Upper lobe of right lung (tissue), 1 donor: ENCODE measurements at regions not wholly inside any gene's neighbourhood (a gene's known extent, or its start where the extent isn't known, plus 50 kb on each side); places are given as distances from the start of the nearest gene placed in this dataset.
"Not testable (repeated sequence)": the region's sequence is repeated elsewhere in the genome, so short reads cannot be mapped to it uniquely, and the experiment has no call there.

Experiments
- ATAC-seq: fragments of 200-7000 bp; cut with Tn5 transposase; one replicate; pipeline ENCODE4 v1.9.1; 2020; ENCODE audit warnings: mild to moderate bottlenecking, moderate library complexity
- DNase-seq: peaks from one replicate; pipeline ENCODE4 v3.0.0-alpha.2; 2020
- H3K27ac ChIP-seq: fragments of 200-600 bp; one replicate; pipeline ENCODE4 v1.8.0; 2022
- H3K27me3 ChIP-seq: fragments of 200-600 bp; one replicate; pipeline ENCODE4 v1.8.0; 2022; ENCODE audit warnings: mild to moderate bottlenecking
- H3K36me3 ChIP-seq: fragments of 200-600 bp; one replicate; pipeline ENCODE4 v1.8.0; 2022
- H3K4me1 ChIP-seq: fragments of 200-600 bp; one replicate; pipeline ENCODE4 v1.8.0; 2022
- H3K4me3 ChIP-seq: fragments of 200-600 bp; one replicate; pipeline ENCODE4 v1.8.0; 2022; ENCODE audit warnings: mild to moderate bottlenecking
- H3K9me3 ChIP-seq: fragments of 200-600 bp; one replicate; pipeline ENCODE4 v1.8.0; 2022
- intact Hi-C: fragments of 100-400 bp; cut with DNase I; formaldehyde crosslinking; loops from one replicate; pipeline ENCODE4 v1.11.0; 2022
- TF ChIP-seq, protein P1 (sequence below): fragments of 200-600 bp; IDR thresholded peaks from one replicate; pipeline ENCODE4 v1.8.0; 2022; ENCODE audit warnings: antibody characterized with exemption
- donor health status: DM: no; HTN: yes; CAD: no; lungs with severe emphysema.

DNA sequence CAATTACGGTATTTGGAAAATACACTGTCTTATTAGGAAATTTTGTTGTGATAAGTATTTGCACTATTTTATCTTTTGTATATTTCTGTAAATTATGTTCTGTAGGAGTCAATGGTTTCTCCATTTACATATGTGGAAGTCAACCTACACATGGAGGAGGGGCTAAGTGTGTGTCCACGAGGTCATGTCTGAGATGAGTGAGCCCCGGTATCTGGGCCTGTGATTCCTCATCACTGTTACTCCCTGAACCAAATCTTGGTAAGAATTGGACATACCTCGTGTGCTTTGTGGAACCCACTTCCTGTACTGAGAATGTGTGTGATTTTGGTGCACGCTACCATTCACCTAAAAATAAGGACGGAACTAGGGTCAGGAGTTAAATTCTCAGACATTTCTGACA, 1105.5 kb downstream of the TMEM121 start:
- Histone ChIP-seq H3K4me3 (no peak overlapping the region), H3K36me3 (no peaks in the 10 kb centered on the region), H3K27me3 (no peaks in the 10 kb centered on the region), H3K4me1 (no peaks in the 10 kb centered on the region), H3K27ac (no peak overlapping the region), H3K9me3 (no peaks in the 10 kb centered on the region)
- TF ChIP-seq, protein P1, sequence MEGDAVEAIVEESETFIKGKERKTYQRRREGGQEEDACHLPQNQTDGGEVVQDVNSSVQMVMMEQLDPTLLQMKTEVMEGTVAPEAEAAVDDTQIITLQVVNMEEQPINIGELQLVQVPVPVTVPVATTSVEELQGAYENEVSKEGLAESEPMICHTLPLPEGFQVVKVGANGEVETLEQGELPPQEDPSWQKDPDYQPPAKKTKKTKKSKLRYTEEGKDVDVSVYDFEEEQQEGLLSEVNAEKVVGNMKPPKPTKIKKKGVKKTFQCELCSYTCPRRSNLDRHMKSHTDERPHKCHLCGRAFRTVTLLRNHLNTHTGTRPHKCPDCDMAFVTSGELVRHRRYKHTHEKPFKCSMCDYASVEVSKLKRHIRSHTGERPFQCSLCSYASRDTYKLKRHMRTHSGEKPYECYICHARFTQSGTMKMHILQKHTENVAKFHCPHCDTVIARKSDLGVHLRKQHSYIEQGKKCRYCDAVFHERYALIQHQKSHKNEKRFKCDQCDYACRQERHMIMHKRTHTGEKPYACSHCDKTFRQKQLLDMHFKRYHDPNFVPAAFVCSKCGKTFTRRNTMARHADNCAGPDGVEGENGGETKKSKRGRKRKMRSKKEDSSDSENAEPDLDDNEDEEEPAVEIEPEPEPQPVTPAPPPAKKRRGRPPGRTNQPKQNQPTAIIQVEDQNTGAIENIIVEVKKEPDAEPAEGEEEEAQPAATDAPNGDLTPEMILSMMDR = no peak
- DNase-seq (no peak), ATAC-seq (no peak)
- intact Hi-C loops = no loop called here

DNA sequence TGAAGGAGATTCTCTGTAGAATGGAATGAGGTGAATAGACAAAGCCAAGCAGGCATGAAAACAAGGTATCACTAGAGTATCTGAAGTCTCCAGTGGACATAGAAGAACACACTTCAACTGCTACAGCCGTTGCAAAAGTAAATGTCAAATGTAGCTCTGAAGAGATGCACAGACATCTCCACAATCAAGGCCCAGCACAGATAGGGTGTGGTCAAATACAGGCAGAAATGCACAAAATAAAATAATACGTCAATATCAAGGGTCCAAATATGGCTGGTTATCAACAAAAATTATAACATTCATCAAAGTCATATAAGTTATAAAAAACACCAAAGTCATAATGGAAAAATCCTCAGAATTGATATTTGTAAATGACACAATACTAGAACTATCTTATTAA, 1107.3 kb downstream of the TMEM121 start:
- no peak overlapping the region for H3K27ac ChIP-seq
- TF ChIP-seq, protein P1 = no peak
- no peaks in the 10 kb centered on the region for H3K4me1 ChIP-seq
- no peak overlapping the region for H3K4me3 ChIP-seq
- intact Hi-C loops = no loop called here
- no peaks in the 10 kb centered on the region for H3K36me3 ChIP-seq
- ATAC-seq (no peak), DNase-seq (no peak)
- H3K27me3 ChIP-seq = no peaks in the 10 kb centered on the region
- no peaks in the 10 kb centered on the region for H3K9me3 ChIP-seq

DNA sequence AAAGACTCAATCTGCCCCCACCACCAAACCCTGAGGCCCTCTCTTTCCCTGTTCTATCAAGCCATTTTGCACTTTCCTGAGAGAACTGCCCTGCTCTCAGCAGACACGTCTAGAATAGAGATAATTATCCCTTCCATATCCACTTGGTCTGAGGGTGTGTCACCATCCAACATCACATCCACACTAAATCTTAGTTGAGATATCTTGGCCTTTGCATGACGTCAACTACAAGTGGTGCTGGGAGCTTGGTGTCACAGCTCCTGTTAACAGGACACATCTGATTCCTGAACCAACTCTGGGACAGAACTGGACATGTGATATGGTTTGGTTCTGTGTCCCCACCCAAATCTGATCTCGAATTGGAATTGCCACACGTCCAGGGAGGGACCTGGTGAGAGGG, 1109.2 kb downstream of the TMEM121 start:
- no peak for DNase-seq
- no peaks in the 10 kb centered on the region for H3K27me3 ChIP-seq
- ATAC-seq = no peak
- no peaks in the 10 kb centered on the region for H3K36me3 ChIP-seq
- no peak overlapping the region for H3K27ac ChIP-seq
- no peaks in the 10 kb centered on the region for H3K9me3 ChIP-seq
- no peak overlapping the region for H3K4me3 ChIP-seq
- TF ChIP-seq, protein P1 = no peak
- no peaks in the 10 kb centered on the region for H3K4me1 ChIP-seq
- intact Hi-C loops = no loop called here

DNA sequence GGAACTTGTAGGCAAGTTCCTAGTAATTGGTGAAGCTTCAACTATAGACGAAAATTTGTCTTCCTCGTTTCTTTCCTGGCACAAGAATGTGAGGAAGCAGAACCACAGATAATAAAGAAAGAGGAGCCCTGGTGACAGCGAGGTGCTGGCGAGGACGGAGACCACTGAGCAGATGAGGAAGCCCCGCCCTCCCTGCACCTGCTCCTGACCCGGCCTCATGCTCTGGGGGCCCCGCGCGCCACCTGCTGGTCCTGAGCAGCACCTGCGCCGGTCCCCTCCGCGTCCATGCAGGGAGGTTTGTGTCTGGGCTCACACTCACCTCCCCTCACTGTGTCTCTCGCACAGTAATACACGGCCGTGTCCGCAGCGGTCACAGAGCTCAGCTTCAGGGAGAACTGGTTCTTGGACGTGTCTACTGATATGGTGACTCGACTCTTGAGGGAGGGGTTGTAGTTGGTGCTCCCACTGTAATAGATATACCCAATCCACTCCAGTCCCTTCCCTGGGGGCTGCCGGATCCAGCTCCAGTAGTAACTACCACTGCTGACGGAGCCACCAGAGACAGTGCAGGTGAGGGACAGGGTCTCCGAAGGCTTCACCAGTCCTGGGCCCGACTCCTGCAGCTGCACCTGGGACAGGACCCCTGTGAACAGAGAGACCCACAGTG, 1112.5 kb downstream of the TMEM121 start:
- ATAC-seq, H3K4me3 ChIP-seq, H3K9me3 ChIP-seq, H3K36me3 ChIP-seq, H3K27me3 ChIP-seq, intact Hi-C loops, H3K27ac ChIP-seq, H3K4me1 ChIP-seq, DNase-seq: not testable (repeated sequence)

DNA sequence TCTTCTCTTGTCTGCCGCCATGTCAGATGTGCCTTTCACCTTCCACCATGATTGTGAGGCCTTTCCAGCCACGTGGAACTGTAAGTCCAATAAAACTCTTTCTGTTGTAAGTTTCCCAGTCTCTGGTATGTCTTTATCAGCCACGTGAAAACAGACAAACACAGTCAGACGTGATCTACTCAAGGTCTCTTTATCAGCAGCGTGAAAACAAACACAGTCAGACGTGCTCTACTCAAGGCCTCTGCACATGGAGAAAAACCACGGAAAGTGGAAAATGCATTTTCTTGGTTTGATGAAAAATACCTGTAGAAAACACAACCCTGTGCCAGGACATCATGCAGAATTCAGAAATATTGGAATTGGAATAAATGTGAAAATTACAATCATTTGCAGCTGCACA, 1115.7 kb downstream of the TMEM121 start:
- intact Hi-C loops = no loop called here
- Histone ChIP-seq H3K4me1 (no peaks in the 10 kb centered on the region), H3K9me3 (no peaks in the 10 kb centered on the region), H3K36me3 (no peaks in the 10 kb centered on the region), H3K27me3 (no peaks in the 10 kb centered on the region), H3K27ac (no peak overlapping the region), H3K4me3 (no peak overlapping the region)
- ATAC-seq = no peak
- TF ChIP-seq, protein P1 = no peak
- DNase-seq = no peak

DNA sequence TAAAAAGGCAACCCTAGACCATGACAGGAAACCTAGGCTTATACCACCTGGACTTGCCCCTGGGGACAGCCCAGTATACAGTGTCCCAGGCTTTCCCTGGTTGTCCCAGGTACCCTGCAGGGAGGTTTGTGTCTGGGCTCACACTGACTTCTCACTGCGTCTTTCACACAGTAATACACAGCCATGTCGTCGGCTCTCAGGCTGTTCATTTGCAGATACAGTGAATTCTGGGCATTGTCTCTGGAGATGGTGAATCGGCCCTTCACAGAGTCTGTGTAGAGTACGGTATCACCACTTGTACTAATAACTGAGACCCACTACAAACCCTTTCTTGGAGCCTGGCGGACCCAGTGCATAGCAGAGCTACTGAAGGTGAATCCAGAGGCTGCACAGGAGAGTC, 1116.6 kb downstream of the TMEM121 start:
- H3K36me3 ChIP-seq, H3K27me3 ChIP-seq, ATAC-seq, H3K9me3 ChIP-seq, H3K4me3 ChIP-seq, DNase-seq, intact Hi-C loops, H3K4me1 ChIP-seq, H3K27ac ChIP-seq: not testable (repeated sequence)

DNA sequence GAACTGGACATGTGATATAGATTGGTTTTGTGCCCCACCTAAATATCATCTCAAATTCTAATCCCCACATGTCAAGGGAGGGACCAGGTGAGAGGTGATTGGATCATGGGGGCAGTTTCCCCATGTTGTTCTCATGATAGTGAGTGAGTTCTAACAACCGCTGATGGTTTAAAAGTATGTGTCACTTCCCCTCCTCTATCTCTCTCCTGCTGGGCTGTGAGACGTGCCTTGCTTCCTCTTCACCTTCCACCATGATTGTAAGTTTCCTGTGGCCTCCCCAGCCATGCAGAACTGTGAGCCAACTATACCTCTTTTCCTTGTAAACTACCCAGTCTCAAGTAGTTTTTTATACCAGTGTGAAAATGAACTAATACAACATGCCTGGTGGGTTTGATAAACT, 1122.5 kb downstream of the TMEM121 start:
- DNase-seq, H3K9me3 ChIP-seq, H3K27ac ChIP-seq, H3K4me1 ChIP-seq, intact Hi-C loops, H3K36me3 ChIP-seq, ATAC-seq, H3K4me3 ChIP-seq: not testable (repeated sequence)
- peaks cover 20% of the 10 kb centered on the region for H3K27me3 ChIP-seq
